Fibroblast of pulmonary artery (primary cell): ENCODE measurements at regions not wholly inside any gene's neighbourhood (a gene's known extent, or its start where the extent isn't known, plus 50 kb on each side); places are given as distances from the start of the nearest gene placed in this dataset.

ENCODE experiments used
- DNase-seq: peaks from one replicate; pipeline ENCODE4 v3.0.0-alpha.2; 2010; ENCODE audit warnings: low read depth
- H3K4me3 ChIP-seq: replicated peaks from 2 replicates; pipeline ENCODE4 v1.5.1; 2011; ENCODE audit warnings: low read depth, mild to moderate bottlenecking, control low read depth, low read length, moderate library complexity
- CTCF ChIP-seq: IDR thresholded peaks from 2 replicates; pipeline ENCODE4 v1.5.1; 2011; ENCODE audit warnings: mild to moderate bottlenecking, control low read depth, low read length, inconsistent platforms; ENCODE audit errors: missing control alignments

- DNase-seq, result no peak
- TF ChIP-seq CTCF, result no peak
- no peak overlapping the region for H3K4me3 ChIP-seq
Observed at GRCh38 chrX:16488959-16489358, 161.0 kb upstream of the S100G start.

DNA sequence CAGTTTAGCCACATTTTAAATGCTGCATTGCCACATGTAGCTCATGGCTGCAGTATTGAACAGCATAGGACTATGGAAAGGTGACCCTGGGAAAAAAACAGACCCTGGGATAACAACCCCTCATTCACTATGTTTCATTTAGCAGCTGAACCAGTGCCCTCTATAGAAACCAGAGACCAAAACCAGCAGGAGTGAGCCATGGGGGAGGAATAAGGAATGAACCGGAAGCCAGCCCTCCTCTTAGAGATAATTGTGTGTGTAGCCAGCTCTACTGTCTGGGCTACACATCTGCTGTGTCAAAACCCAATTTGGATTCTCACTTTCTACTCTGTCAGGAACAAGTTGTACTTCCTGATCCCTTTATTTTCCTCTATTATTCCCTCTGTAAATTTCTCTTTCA is 158.5 kb upstream of the S100G start:
- H3K4me3 ChIP-seq, result no peak overlapping the region
- TF ChIP-seq CTCF, result no peak
- peak; percentile 7 for DNase-seq

GRCh38 chrX:16496175-16496574 is 153.8 kb upstream of the S100G start:
- no peak for DNase-seq
- no peak for TF ChIP-seq CTCF
- no peak overlapping the region for H3K4me3 ChIP-seq

DNA sequence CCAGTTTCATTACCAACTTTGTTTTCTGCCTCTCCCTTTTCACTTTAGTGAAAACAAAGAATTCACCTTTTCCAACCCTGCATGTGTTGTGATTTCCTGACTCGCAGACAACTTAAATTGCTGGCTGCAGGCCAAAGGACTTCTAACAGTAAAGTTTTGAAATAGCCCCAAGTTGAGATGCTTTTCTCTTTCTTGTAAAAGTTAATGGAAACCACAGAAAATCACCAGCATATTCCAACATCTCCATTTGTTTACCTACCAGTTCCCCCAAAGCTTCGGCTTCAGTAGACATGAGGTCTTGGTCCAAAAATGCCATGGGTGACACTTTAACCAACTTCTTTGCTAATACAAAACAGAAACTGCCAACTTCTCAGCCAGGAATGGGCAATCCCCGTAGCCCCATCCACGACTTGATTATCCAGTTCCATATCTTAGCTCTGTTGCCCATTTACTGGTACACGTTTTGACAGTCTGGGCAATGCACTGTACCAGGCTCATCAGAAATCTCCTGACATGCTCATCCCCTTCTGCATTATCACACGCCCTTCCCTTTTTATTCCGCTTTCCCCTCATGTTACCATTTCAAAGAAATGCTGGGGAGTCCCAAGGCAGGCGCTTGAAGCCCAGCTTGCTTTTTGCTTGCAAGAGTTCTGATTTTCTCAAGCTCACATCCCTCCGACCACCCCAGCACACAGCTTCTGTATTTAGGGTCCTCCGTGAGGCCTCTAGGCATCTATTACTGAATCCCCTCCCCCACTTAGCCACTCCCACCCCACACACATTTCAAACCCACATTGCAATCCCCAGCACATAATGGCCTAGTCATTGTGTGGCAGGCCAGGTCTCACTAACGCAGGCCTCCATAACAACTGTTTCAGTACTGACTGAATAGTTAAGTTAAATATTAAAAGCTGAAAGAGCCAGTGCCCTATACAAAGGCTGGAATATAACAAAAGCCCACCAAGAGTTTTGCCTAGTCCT is 137.9 kb upstream of the S100G start:
- H3K4me3 ChIP-seq, result no peak overlapping the region
- TF ChIP-seq CTCF, result no peak
- DNase-seq, result peak; percentile 46

- TF ChIP-seq CTCF, result no peak
- no peak overlapping the region for H3K4me3 ChIP-seq
- DNase-seq, result no peak
Observed at GRCh38 chrX:16516232-16516876, 133.6 kb upstream of the S100G start.

DNA sequence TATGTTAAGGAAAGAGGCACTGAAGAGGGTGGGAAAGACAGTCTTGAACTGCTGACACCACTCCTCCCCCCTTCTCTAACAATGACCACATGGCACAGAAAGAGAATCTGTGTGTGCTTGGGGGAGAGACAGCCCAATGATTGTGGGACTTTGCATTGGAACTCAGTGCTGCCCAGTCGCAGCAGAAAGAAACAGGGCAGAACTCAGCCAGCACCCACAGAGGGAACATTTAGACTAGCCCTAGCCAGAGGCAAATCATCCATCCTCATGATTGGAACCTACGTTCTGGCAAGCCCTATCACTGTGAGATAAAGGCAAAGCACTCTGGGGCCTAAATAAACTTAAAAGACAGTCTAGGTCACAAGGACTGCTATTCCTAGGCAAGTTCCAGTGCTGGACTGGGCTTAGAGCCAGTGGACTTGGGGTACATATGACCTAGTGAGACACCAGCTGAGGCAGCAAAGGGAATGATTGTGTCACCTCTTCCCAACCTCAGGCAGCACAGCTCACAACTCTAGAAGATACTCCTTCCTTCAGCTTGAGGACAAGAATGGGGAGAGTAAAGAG is 132.8 kb upstream of the S100G start:
- H3K4me3 ChIP-seq, result no peak overlapping the region
- no peak for TF ChIP-seq CTCF

More for the DNA sequence above, 132.8 kb upstream of the S100G start:
- no peak for DNase-seq
